HCEC 1CT (cell line): ENCODE measurements at regions not wholly inside any gene's neighbourhood (a gene's known extent, or its start where the extent isn't known, plus 50 kb on each side); places are given as distances from the start of the nearest gene placed in this dataset.
"Not testable (repeated sequence)": the region's sequence is repeated elsewhere in the genome, so short reads cannot be mapped to it uniquely, and the experiment has no call there.

Experiments used
- DNase-seq: peaks from one replicate; pipeline ENCODE4 v3.0.0-alpha.2; 2017

DNA sequence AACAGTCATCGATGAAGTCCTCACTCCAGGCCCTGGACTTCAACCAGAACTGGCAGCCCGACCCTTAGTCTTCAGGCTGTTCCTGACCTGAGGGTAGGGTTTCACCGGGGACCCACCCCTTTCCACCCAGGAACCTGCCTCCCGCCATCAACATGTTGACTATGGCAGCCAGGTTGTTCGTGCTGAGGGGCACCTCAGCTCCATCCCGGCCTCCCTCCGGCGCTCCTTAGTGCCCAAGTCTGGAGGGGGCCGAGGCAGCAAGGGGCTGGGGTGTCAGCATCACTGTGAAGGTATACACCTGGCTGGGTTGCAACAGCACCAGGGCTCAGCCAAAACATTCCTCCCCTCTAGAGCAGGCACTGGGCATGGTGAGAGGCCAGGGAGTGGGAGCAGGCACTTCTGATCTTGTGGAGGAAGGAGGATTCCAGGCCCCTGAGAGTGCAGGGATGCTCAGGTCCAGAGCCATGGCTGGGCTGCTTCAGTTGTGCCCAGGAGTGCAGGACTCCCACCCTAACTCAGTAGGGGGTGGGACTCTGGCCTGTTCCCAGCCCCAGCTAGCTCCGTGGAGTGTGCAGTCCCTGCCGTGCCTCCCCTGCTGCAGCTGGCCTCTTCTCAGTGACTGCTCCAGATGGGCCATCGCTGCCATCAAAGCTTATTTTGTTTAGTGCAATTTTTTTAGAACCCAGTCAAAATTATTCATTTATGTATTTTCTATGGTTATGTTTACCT, 1445.9 kb downstream of the PCDH9 start:
- no peak for DNase-seq

DNA sequence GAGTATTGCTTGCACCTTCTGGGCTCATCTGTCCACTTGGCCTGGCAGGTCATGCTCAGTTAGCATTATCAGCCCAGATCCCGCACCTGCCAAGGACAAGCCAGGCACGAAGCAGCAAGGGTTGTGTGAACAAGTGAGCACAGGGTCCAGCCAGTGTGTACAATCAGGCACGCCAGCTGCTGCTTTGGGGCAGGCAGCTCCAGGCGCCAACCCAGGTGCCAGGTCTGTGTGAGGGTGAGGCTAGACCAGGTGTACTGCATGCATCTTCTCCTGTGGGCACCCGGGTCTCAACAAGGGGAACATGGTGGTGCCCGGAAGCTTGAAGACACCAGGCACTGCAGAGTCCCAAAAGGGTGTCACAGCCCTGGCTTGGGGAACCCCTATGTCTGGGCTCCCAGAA, 1446.8 kb downstream of the PCDH9 start:
- DNase-seq = no peak

DNA sequence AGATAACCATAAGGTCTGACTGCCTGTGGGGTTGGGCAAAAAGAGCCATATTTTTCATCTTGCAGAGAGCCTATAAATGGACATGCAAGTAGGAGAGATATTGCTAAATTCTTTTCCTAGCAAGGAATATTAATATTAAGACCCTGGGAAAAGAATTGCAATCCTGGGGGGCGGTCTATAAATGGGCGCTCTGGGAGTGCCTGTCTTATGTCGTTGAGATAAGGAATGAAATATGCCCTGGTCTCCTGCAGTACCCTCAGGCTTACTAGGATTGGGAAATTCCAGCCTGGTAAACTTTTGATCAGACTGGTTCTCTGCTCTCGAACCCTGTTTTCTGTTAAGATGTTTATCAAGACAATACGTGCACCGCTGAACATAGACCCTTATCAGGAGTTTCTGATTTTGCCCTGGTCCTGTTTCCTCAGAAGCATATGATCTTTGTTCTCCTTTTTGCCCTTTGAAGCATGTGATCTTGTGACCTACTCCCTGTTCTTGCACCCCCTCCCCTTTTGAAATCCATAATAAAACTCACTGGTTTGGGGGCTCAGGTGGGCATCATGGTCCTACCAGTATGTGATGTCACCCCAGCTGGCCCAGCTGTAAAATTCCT, 1458.3 kb downstream of the PCDH9 start:
- DNase-seq = not testable (repeated sequence)

DNA sequence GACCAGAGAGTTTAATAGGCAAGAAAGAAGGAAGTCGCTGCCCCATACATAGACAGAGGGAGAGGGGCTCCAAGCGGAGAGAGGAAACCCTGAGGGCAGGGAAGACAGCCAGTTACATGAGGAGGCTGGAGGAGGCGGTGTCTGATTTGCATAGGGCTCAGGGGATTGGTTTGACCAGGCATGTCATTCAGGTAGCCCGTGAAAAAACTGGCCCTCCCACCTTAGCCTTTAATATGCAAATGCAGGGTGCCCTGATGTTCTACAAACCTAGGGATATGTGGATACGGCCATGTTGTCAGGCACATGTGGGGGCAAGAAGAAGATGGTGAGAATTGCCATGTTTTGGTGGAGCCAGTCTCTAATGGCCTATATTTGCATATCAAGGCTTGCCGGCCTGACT, 1461.6 kb downstream of the PCDH9 start:
- DNase-seq = no peak

DNA sequence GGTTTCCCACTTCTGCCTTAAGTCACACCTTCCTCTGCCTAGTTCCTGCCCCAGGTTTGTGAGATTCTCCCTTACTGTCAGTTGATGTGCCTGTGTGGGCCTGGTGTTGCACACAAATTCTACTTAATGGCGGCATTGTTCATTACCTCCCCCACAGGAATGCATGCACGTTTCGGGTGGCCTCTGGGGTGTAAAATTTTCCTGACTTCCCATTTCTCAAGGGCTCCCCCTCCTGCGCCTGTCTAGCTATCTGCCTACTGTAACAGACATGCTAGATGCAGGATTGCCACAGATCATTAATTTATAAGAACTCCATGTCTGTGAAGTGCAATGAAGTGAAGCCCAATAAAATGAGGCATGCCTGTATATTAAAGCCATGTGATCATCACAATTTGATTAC, 1466.3 kb downstream of the PCDH9 start:
- DNase-seq = no peak

DNA sequence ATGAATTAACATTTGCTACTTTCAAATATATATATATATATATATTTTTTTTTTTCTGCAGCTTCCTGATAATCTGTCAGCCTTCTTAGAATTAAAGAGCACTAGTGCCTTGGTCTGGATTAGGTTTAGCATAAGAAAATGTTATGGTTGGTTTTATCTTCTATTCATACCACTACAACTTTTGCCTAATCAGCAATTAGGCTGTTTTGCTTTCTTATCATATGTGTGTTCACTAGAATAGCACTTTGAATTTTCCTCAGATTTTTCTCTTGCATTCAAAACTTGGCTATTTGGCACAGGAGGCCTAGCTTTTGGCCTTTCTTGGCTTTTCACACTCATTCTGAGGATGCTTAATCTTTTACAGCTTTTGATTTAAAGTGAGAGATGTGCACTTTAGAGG, 1468.1 kb downstream of the PCDH9 start:
- DNase-seq = no peak

DNA sequence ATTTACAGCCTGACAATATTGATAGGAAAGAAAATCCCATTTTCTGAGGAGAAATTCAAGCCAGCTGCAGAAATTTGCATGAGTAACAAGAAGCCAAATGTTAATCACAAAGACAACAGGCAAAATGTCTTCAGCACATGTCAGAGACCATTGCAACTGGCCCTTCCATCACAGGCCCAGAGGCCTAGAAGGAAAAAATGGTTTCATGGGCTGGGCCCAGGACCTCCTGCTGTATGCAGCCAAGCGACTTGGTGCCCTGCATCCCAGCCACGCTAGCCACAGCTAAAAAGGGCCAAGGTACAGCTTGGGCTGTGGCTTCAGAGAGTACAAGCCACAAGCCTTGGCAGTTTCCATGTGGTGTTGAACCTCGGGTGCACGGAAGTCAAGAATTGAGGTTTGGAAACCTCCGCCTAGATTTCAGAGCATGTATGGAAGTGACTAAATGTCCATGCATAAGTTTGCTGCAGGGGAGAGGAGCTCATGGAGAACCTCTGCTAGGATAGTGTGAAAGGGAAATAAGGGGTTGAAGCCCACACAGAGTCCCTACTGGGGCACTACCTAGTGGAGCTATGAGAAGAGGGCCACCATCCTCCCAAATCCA, 1474.0 kb downstream of the PCDH9 start:
- no peak for DNase-seq

DNA sequence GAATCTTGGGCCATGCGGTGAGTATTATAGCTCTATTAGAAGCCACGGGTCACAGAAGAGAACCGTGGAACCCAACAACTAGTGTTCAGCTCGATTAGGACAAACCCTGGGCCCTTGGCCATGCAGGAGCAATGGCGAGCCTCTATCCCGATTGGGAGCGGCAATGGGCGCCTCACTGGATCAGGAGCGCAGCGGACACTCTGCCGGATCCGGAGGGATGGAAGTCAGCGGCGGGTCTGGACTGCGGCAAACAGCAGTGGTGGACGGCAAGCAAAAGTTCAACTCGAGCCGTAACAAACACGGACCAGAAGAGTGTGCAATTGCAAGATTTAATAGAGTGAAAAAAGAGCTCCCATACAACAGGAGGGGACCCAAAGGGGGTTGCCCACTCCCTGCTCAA, 1481.9 kb downstream of the PCDH9 start:
- DNase-seq = no peak

DNA sequence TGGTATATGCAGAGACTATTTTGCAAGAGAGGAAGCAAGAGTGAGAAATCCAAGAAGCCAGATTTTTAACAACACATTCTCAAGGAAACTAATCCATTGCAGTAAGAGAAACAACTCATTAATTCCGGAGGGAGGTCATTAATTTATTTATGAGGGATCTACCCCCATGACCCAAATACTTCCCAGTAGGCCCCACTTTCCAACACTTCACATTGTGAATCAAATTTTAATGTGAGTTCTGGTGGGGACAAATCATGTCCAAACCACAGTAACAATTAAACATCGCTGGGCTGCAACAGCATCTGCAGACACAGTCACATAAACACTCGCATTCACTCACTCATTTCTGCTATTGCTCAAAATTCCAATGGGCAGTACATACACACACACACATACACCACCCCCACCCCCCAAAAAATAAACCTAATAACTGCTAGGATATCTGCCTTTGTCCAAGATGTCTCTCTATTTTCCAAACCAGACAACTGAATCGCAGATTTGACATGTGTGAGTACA, 1483.7 kb downstream of the PCDH9 start:
- no peak for DNase-seq

DNA sequence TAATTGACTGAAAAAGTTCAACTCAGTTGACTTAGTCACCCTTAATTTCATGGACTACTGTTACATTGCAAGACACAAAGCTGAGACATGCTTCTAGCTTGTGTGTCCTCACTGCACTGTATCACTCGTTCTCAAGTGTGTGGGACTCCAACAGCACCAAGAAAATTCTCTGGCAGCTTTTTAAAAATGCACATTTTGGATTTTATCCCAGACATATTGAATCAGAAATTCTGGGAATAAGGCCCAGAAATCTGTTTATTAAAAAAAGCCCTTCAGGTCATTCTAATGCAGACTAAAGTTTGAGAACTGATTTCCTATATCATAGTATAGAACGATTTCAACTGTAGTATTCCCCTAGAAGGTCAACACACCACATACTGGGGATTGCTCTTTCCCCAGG, 1485.3 kb downstream of the PCDH9 start:
- peak; percentile 39 for DNase-seq

DNA sequence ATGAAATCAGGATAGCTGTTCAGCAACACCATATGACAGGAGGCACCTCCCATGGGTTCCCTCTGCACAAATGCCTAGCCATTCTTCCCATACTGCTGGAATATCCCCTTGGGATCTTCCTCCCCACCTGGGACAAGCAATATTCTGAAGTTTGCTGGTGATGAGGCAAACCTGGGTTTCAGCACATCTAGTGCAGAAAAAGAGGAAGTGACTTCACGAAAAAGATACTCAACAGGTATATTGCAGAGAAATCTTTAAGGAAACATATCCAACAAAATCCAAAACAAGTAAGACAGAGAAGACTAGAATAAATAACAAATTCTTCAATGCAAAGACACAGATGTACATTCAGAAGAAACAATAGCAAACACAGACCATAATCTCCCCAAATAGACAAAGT, 1497.0 kb downstream of the PCDH9 start:
- DNase-seq = no peak

DNA sequence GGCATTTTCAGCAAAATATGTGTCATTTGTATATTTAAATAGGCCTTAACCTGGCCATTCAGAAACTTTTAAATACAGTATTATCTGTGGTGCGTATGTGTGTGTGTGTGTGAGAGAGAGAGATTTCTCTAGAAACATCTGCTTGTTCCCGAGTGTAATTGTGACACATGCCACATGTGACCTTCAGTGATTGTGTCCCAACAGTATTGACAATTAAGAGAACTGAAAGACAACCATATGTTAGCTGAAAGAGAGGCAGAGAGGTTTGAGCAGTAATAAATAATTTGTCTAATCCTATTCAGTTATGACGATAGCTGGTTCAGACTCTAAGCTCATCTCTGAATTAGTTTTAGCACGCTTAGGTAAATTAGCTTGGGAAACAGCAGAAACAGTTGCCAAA, 1503.1 kb downstream of the PCDH9 start:
- DNase-seq = no peak

DNA sequence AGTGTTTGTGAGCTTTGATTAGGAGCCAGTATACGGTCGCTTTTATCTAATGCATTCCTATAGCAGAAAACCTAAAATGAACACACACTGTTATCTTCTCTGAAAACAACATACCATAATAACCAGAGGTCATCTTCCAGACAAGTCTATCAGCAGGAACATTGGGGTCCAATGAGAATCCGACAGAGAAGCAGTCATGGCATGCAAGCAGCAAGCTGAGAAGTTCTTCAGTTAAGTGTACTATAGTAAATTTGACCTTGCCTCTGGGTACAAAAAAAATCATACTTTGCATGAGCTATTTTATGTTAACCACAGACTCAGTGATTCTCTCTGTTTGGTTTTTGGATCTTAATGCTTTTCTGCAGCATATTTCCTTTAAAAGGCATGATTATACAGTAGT, 1505.1 kb downstream of the PCDH9 start:
- DNase-seq = no peak

DNA sequence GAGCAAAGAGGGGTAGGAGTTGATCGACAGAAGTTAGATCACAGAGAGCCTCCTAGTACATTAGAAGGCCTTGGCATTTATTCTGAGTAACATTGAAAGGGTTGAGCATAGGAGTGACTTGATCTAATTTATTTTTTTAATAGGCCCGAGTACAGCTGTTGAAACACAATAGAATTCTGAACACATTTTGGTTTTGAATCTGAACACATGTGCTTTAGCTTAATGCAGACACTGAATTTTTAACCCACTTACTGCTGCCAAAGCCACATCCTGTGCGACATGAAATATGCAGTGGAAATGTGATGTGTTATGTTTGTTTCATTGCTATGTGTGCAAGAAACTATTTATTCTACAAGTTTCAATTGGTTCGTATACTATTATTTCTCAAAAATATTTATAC, 1505.9 kb downstream of the PCDH9 start:
- DNase-seq = peak; percentile 12

DNA sequence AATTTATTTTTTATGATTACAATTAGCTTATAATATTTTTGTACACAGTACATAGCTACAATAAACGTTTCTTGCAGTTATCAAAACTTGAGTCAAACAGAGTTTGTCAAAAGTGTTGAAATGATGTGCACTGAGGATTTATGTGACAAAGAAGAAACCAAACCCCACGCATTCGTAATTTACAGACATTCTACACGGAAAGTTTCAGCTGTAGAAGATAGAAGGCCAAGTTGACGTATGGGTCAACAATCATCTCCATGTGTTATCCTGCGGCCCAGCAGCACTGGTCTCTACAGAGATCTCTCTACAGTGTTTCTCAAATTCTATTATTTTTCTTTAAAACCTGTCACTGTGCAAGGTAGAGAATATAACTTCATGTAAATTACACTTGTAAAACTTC, 1507.6 kb downstream of the PCDH9 start:
- no peak for DNase-seq

DNA sequence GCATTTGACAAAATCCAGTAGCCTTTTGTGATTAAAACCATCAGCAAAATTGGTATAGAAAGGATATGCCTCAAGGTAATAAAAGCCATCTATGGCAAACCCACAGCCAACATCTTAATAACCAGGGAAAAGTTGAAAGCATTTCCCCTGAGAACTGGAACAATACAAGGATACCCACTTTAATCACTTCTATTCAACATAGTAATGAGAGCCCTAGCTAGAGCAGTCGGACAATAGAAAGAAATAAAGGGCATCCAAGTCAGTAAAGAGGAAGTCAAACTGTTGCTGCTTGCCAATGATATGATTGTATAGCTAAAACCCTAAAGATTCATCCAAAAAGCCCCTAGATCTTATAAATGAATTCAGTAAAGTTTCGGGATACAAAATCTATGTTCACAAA, 1510.3 kb downstream of the PCDH9 start:
- DNase-seq = no peak

DNA sequence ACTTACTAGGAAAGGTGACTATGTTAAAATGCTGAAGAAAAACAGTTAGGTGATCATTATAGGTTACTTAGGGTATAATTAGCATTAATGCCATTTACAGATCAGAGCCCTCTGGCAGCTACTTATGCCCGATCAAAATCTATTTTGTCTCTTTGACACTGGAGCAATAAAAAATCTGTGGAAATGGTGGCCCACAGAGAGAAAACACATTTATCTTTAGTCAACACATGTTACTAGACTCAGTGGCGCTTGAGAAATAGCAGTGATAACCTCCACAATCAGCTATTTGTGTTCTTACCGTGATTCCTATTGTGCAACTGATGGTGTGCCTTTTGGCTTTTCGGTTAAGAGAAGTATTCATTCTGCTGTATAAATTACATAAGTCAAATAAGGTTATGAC, 1519.6 kb downstream of the PCDH9 start:
- DNase-seq = no peak

DNA sequence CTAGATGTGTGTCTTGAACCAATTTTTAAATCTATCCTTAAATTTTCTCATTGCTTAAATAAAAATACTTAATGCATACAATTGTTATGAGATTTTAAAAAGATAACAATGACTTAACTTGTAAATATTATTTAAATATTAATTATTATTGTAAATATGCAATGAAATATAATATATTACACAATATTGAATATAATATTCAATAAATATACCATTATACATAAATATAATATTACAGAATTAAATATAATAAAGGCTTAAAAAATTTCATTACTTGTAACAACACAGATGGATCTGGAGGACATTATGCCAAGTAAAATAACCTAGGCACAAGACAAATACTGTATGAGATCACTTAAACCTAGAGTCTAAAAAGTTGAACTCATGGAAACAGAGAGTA, 1532.3 kb downstream of the PCDH9 start:
- no peak for DNase-seq

DNA sequence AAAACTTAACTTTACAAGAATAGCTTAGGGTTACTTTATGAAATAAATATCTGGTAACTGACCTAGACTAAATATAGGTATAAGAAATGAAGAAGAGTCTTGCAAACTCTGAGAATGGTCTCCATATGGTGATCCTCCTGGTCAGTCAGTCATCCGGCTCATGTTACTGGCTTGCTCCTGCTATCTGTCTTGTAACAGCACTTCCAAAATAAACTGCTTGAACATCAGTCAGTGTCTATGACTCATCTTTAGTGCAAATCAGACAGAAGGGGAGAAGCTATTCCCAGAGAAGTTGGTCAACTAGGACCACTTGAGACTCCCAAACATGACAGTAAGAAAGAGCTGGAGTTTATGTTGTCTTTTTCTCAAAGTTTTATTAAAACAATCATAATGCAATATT, 1550.9 kb downstream of the PCDH9 start:
- DNase-seq = peak; percentile 47

DNA sequence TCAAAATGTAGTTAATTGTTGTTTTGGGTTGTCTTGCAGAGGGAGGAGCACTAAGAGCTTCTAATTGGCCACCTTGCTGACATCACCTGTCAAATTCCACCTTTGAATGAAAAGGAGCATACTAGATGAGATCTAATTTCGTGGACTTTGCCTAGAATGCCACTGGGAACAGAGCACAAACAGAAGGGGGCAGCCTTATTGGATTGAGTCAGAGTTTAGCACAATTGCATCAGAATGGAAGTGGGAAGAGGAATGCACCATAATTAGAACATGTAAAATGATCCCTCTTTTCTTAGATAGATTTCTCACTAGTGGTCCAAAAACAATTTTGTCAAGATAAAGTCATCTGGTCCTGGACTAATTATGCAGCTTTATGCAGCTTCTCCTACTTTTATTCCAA, 1552.2 kb downstream of the PCDH9 start:
- peak; percentile 40 for DNase-seq

DNA sequence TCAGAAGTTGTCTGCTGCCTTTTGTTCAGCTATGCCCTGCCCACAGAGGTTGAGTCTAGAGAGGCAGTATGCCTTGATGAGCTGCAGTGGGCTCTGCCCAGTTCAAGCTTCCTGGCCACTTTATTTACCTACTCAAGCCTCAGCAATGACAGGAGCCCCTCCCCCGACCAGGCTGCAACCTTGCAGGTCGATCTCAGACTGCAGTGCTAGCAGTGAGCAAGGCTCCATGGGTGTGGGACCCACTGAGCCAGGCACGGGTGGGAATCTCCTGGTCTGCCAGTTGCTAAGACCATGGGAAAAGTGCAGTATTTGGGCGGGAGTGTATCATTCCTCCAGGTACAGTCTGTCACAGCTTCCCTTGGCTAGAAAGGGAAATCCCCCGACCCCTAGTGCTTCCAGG, 1554.8 kb downstream of the PCDH9 start:
- not testable (repeated sequence) for DNase-seq

DNA sequence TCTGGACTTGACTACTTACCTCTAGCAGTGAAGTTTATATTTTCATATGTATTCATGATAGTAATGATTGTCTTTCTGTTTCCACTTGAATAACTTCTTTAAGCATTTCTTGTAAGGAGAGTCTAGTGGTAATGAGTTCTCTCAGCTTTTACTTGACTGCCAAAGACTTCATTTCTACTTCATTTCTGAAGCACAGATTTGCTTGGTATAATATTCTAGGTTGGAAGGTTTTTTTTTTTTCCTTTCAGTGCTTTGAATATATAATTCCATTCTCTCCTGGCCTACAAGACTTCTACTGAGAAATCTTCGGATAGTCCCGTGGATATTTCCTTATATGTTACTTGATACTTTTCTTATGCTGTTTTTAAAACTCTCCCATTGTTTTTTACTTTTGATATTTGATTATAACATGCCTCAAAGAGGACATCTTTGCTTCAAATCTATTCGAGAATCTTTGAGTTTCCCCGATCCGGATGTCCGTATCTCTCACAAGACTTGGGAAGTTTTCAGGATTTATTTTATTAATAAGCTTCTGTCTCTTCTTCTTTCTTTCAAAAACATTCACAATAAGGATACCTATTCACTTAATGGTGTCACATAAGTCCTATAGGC, 1560.0 kb downstream of the PCDH9 start:
- DNase-seq = no peak

DNA sequence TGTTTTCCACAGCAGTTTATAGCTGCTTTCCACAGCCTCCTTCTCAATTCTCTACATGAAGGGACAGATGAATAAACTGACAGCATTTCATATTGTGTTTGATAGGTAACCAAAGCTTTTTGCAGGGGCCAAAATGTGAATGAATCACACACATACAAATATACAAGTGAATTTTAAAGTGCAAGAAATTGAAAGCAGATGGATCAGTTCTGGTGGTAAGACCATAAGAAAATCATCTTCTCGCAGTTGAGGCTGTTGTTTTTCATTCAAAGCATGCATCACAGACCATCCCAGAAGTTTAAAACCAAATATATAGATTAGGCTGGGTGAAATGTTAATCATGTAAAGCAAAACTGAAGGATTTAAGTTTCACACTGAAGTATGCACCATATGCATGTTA, 1569.4 kb downstream of the PCDH9 start:
- no peak for DNase-seq

DNA sequence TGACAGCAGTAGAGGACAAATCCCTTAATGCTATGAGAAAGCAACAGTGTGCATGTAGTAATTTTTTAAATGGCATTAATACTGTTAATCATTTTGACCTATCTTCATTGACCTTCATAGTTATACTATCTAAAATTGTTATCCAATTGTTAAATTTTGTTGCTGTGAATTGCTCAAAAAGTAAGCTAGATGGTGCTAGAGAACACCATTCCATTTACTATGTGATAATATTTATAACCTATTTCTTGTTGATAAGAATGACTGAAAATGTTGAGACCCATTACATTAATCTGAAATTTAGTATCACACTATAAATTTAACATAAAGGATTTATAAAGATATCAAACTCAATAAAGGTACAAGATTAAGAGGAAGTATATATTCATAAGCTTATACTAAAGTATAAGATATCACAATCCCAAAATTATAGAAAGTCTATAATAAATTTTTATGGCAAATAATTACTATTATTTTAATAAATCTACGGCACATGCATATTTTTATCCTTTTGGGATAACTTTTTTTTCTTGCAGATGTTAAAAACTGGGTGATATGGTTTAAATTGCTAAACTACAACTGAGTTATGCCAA, 1573.3 kb downstream of the PCDH9 start:
- DNase-seq = peak; percentile 24
